Stimulated activated CD8-positive, alpha-beta memory T cell treated with anti-CD3 and anti-CD28 coated beads, Interleukin-7, amount 100 ng/mL, for 1 hour (primary cell): ENCODE measurements at regions not wholly inside any gene's neighbourhood (a gene's known extent, or its start where the extent isn't known, plus 50 kb on each side); places are given as distances from the start of the nearest gene placed in this dataset.

Experiments used
- DNase-seq, 2 donors: peaks; one replicate each; pipeline ENCODE4 v3.0.0-alpha.2; 2020; ENCODE audit warnings: low read depth in 2 of 2

- DNase-seq, result no peak
Measured at GRCh38 chr1:222288053-222288452, 259.9 kb downstream of the HHIPL2 start.

DNA sequence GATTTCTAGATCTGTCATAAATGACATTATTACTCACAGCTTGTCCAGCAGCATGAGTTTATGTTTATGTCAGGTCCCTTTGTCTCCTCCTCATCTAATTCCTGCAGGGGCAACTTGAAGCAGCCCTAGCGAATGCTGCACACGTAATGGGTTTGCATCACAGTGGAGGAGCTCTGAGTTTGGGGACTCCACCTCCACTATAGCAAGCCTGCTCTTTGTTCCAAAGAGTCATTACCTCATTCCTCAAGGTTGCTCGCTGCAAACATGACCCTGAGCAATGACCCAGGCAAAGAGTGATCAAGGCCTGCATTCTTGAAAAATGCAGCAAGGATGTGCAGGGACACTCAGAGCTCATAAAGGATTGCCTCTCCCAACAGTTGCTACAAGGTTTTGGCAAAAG is 261.9 kb downstream of the HHIPL2 start:
- DNase-seq, result no peak

DNA sequence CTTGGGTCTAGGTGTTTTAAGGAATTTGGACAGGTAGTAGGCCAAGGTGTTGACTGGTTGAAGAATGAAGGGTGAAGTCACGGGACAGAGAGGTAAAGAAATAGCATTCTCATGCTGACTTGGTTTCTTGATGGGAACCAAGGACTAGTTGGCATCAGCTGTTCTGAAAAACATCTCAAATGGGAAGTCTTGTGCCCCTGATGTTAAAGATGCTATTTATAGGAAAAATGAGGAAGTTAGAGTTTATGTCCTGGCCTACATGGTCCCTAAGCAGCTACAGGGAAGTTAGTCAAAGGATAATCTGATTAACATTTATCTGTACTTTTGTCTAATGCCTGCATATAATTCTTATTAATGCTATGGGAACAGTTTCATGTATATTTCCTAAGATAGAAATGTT is 262.4 kb downstream of the HHIPL2 start:
- DNase-seq, result no peak

DNA sequence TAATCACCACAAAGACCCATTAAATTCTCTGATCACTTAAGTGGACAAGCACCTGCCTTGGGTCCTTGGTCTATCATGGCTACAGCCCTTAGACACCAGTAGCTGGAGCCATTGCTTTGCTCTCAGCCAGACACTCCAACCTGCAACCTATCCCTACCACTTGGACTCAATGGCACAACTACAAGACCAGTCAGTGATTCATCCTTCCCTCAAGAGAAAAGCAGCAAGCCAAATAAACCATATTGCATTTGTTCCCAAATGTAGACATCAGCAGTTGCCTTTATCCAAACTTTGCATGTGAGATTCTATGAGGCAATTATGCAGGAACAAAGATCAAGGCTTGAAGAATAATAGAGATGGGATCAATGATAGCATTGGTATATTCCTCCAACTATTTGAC is 263.4 kb downstream of the HHIPL2 start:
- DNase-seq, result no peak

DNA sequence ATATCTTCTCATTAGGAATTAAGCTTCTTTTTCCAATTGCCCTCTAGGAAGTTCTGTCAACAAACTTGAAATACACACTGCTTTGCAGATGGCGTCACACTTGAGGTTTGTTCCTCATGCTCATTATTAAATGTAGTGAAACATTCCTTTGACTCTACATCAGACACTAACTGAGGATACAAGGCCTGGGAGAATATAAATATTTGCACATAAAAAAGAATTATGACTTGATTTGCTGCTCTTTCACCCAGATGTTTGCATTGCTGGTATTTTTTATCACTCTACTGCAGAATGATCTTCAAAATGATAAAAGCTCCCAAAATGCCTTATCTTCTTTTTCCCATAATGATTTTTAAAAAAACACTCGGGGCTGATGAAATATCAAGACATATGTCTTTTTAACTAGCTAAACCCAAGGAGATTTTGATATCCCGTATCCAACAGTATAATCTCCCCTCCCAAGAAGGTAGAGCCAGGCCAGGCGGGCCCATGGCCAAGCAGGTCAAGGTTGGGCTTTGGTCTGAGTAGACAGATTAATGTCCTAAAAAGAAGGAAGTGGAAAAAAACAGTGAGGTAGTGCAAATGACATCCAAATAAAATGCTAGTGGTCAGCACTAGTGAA is 264.6 kb downstream of the HHIPL2 start:
- DNase-seq, result no peak

DNA sequence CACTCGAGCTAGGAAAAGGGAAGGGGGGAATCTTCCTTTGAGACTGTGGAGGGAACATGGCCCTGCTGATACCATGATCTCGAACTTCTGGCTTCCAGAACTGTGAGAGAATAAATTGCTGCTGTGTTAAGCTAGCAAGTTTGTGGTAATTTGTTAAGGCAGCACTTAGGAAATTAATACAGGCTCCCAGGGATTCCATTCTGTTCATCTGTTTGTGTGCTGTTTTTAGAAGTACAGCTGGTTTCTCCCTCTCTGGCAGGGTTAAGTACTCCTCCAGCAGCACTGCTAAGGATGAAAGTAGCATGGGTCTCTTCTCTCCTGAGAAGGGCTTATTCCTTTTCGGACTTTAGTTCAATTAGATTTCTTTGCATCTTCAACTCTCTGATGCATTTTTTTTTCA is 268.3 kb downstream of the HHIPL2 start:
- no peak for DNase-seq

DNA sequence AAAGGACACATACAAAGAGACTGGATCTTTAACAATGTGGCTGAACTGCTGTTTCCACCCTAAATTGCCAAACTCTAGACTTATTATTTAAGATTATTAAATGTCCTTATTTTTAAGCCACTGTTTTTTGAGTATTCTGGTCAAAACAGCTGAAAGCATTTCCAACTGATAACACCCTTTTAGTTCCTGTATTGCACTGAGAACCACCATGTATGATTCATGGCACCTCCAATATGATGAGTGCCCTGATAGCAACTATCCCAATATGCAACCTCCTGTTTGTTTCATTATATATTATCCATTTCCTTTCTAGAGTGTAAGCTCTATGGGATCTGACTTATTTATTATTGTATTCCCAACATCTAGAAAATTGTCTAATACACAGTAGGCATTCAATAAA is 269.4 kb downstream of the HHIPL2 start:
- DNase-seq, result no peak

GRCh38 chr1:222275729-222276465 is 272.0 kb downstream of the HHIPL2 start:
- DNase-seq, result no peak

GRCh38 chr1:222275001-222275728 is 272.7 kb downstream of the HHIPL2 start:
- DNase-seq, result no peak

- DNase-seq, result no peak
Measured at GRCh38 chr1:222266223-222267196, 281.4 kb downstream of the HHIPL2 start.

- DNase-seq, result no peak
Measured at GRCh38 chr1:222263791-222264190, 284.1 kb downstream of the HHIPL2 start.

GRCh38 chr1:222257027-222257426 is 290.9 kb downstream of the HHIPL2 start:
- DNase-seq, result no peak

DNA sequence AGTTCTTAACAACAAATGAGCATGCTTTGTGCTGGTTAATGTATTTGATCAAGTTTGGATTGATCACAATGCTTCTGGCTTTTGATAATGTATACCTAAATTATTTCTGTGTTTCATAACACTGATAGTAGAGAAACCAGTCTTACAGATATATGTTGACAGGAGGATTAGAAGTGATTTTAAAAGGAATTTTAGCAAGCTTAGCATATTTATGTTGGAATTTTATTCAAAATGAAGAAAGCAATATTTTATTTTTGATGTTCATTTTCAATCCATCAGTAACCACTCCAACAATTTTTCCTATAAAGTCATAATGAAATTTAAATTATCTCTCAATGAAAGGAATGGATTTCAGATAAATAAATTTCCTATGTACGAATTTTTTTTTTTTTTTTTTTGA is 291.8 kb downstream of the HHIPL2 start:
- no peak for DNase-seq

GRCh38 chr1:222252788-222253187 is 295.1 kb downstream of the HHIPL2 start:
- no peak for DNase-seq

DNA sequence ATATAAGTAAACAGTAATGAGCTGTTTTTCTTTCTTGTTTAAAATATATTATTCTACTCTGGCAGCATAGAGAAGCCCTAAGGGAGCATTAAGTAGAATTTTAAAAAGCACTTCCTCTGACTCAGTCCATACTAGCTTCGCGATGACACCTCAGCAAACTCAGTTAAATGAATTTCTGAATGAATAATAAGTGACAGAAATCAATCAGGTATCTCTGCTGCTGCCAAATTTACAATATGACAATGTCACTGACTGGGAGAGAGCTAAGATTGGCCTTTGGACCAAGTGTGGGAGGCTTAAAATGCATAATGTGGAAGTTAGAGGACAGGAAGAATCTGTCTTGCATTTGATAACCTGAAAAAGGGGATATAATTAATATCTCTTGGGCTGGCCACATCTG is 296.1 kb downstream of the HHIPL2 start:
- DNase-seq, result no peak

DNA sequence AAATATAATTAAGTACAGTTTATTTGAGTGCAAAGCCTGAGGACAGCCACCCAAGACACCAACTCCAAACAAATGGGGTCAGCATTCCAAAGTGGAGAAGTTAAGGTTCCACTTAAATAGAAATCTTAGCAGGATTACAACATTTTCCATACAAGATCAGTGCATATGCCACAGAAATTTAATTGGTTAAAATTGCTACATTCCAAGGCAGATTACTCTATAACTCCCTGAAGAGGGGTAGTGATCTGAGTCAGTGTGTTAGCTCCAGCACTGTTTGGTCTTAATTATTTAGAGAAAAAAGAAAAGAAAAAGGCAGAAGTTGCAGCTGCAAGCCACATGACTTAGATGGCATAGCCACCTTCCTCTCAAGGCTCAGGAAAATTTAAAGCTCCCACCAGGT is 297.5 kb downstream of the HHIPL2 start:
- no peak for DNase-seq

DNA sequence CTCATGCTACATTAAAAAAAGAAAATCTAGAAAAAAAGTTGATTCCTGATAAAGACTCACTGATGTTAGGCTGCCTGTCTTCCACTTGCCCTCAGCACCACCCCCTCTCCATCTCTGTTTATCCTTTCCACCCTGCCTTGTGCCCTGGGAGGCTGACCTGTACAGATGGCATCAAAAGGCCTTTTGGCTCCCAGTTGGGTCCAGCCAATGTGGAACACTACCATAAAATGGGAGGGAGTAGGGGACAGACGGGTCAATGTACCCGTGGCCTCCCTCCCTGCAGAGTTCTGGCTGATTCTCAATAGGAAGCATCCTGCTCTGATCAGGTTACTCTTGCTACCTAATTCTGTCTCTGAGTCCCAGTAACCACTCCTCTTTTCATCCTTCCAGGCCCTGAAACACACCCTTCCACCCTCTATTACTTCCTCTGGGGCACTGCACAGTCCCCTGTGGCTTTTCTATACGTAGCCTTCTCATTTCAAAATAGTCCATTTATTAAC is 300.0 kb downstream of the HHIPL2 start:
- no peak for DNase-seq

- no peak for DNase-seq
Measured at GRCh38 chr1:222247081-222247480, 300.8 kb downstream of the HHIPL2 start.

DNA sequence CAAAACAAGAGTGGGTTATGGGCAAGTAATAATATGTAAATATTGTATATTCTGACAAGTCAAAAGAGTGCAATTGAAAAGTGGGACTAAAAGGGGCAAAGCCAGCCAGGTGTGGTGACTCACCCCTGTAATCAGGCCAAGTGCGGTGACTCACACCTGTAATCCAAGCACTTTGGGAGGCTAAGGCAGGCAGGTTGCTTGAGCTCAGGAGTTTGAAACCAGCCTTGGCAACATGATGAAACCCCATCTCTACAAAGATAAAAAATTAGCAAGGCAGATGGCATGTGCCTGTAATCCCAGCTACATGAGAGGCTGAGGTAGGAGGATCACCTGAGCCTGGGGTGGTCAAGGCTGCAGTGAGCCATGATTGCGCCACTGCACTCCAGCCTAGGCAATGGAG is 304.0 kb downstream of the HHIPL2 start:
- no peak for DNase-seq

- no peak for DNase-seq
Measured at GRCh38 chr1:222242492-222242891, 305.4 kb downstream of the HHIPL2 start.

DNA sequence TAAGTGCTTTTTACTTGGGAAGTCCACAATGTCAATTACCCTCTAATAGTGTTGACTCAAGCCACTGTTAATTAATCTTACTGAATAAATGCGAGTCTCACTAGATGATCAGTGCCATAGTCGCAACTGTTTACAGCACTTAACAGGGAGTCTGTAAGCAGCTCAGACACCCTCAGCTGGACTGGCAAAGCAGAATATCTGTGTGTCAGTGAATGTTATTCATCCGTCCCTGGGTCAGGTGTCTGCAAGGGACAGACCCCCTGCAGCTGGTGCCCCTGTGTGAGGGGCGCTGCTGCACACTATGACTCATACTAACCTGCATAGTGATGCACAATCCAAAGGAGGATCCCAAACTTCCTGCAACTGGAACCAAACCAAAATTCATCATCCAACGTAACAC is 306.5 kb downstream of the HHIPL2 start:
- no peak for DNase-seq
